Brain microvascular endothelial cell (primary cell): ENCODE measurements at regions not wholly inside any gene's neighbourhood (a gene's known extent, or its start where the extent isn't known, plus 50 kb on each side); places are given as distances from the start of the nearest gene placed in this dataset.
"Not testable (repeated sequence)": the region's sequence is repeated elsewhere in the genome, so short reads cannot be mapped to it uniquely, and the experiment has no call there.

Experiments used
- DNase-seq: peaks from one replicate; pipeline ENCODE4 v3.0.0-alpha.2; 2020
- H3K27ac ChIP-seq: fragments of 250-450 bp; sonication (Bioruptor Pico); 2 replicates; pipeline ENCODE4 v1.5.1; 2020; ENCODE audit warnings: mild to moderate bottlenecking, moderate library complexity
- H3K27me3 ChIP-seq: fragments of 250-450 bp; sonication (Bioruptor Pico); replicated peaks from 2 replicates; pipeline ENCODE4 v1.5.1; 2020; ENCODE audit warnings: mild to moderate bottlenecking
- H3K36me3 ChIP-seq: fragments of 250-450 bp; sonication (Bioruptor Pico); replicated peaks from 2 replicates; pipeline ENCODE4 v1.5.1; 2020; ENCODE audit warnings: mild to moderate bottlenecking
- H3K4me3 ChIP-seq: 2 replicates; pipeline ENCODE4 v1.5.1; 2011; ENCODE audit warnings: low read depth, mild to moderate bottlenecking, control low read depth, low read length, moderate library complexity
- in situ Hi-C: cut with HindIII; loops from 2 replicates; pipeline ENCODE4 v1.10.0; 2017; ENCODE audit warnings: low sequenced_read_pairs, low pct_ligation_motif_present
- TF ChIP-seq, protein P1 (sequence below): IDR thresholded peaks from 2 replicates; pipeline ENCODE4 v1.5.1; 2011; ENCODE audit warnings: low read depth, mild to moderate bottlenecking, moderate library complexity, low read length, control low read depth, inconsistent platforms; ENCODE audit errors: missing control alignments

DNA sequence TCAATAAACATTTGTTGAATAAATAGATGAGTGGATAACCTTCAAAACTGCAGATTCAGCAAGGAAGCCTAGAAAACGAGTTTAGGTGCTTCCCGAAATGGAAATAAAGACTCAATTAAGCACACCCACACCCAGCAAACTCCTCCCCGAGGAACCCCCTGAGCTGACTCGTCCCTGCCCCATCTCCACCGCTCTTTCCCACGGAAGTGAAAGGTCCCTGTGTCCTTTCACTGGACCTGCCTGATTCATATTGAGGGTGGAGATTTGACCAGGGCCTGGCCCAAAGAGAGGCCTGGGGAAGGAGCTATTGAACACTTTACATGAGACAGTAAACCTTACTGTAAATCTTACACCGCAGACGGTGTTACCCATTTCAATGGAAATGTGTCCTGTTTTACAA lies 129.1 kb downstream of the CPZ start:
- Histone ChIP-seq H3K36me3 (no peaks in the 10 kb centered on the region), H3K27me3 (peaks cover 7% of the 10 kb centered on the region), H3K27ac (no peak overlapping the region), H3K4me3 (no peak overlapping the region)
- DNase-seq, result no peak
- TF ChIP-seq, protein P1, sequence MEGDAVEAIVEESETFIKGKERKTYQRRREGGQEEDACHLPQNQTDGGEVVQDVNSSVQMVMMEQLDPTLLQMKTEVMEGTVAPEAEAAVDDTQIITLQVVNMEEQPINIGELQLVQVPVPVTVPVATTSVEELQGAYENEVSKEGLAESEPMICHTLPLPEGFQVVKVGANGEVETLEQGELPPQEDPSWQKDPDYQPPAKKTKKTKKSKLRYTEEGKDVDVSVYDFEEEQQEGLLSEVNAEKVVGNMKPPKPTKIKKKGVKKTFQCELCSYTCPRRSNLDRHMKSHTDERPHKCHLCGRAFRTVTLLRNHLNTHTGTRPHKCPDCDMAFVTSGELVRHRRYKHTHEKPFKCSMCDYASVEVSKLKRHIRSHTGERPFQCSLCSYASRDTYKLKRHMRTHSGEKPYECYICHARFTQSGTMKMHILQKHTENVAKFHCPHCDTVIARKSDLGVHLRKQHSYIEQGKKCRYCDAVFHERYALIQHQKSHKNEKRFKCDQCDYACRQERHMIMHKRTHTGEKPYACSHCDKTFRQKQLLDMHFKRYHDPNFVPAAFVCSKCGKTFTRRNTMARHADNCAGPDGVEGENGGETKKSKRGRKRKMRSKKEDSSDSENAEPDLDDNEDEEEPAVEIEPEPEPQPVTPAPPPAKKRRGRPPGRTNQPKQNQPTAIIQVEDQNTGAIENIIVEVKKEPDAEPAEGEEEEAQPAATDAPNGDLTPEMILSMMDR, result no peak
- in situ Hi-C loops, result no loop called here

DNA sequence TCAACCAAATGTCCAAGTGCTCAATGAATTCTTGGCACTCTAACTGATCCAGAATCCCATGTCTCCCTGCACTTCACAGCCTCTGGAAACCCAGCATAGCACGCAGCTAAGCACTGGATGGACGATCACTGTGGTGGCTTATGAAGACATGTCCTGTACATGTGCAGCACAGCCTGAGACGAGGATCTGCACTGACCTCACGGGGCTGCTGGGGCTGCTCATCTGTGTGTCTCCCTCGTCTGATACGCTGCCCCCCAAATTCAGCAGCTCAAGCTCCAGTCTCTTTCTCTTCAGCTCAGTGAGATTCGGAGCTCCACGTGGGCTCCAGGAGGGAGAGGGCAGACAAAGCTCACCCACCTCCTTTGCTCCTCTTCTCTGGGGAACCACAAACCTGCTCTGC lies 126.9 kb downstream of the CPZ start:
- no peak overlapping the region for H3K27ac ChIP-seq
- no peak for DNase-seq
- no peaks in the 10 kb centered on the region for H3K36me3 ChIP-seq
- in situ Hi-C loops, result no loop called here
- no peak overlapping the region for H3K4me3 ChIP-seq
- TF ChIP-seq, protein P1, result no peak
- H3K27me3 ChIP-seq, result no peaks in the 10 kb centered on the region

DNA sequence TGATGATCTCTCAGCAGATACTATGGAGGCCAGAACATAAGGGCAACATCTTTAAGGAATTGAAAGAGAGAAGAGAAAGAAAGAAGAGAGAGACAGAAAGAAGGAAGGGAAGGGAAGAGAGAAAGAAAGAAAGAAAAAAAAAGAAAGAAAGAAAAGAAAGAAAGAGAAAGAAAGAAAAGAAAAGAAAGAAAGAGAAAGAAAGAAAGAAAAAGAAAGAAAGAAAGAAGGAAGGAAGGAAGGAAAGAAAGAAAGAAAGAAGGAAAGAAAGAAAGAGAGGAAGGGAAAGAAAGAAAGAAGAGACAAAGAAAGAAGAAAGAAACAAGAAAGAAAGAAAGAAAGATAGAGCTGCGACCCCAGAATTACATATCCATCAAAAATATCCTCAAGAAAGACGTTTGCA lies 124.9 kb downstream of the CPZ start:
- H3K27me3 ChIP-seq, H3K4me3 ChIP-seq, DNase-seq, H3K27ac ChIP-seq, in situ Hi-C loops, H3K36me3 ChIP-seq: not testable (repeated sequence)

DNA sequence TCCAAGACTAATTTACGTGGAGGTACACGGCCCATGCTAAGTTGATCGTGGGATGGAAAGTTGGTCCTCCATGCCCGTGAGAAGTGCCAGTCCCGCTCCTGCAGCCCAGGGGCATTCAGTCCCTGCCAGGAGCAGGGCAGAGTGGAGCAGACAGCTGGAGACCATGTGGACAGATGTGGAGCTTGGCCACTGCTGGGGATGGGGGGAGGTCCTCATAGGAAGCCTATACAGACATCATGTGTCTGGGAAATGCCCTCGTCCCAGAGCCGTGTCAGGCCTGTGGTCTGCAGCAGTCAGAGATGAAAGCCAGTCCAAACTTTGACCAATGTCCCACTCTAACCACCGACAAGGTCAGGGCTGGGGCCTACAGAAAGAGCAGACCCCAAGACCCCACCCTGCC lies 118.4 kb downstream of the CPZ start:
- in situ Hi-C loops, result no loop called here
- peaks cover 5% of the 10 kb centered on the region for H3K27me3 ChIP-seq
- TF ChIP-seq, protein P1, result no peak
- H3K36me3 ChIP-seq, result no peaks in the 10 kb centered on the region
- no peak for DNase-seq
- no peak overlapping the region for H3K27ac ChIP-seq
- H3K4me3 ChIP-seq, result no peak overlapping the region

DNA sequence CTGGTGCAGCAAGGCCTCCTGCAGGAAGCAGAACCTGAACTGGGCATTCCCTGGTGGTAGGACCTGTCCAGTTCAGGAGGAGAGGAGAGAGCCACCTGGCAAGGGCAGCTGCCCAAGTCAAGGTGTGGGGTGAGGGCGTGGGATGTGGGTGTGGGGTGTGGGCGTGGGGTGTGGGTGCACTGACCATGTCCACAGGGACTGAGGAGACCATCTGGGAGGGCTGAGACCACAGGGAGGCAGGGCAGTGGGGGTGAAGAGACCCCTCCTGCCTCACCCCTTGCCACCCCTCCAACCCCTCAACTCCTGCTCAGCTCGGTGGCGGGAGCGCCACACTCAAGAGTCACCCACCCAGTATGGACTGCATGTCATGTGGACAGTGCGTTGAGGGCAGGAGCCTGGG lies 117.9 kb downstream of the CPZ start:
- TF ChIP-seq, protein P1, result no peak
- Histone ChIP-seq H3K27me3 (peaks cover 7% of the 10 kb centered on the region), H3K36me3 (no peaks in the 10 kb centered on the region), H3K4me3 (no peak overlapping the region), H3K27ac (no peak overlapping the region)
- in situ Hi-C loops, result no loop called here
- no peak for DNase-seq

DNA sequence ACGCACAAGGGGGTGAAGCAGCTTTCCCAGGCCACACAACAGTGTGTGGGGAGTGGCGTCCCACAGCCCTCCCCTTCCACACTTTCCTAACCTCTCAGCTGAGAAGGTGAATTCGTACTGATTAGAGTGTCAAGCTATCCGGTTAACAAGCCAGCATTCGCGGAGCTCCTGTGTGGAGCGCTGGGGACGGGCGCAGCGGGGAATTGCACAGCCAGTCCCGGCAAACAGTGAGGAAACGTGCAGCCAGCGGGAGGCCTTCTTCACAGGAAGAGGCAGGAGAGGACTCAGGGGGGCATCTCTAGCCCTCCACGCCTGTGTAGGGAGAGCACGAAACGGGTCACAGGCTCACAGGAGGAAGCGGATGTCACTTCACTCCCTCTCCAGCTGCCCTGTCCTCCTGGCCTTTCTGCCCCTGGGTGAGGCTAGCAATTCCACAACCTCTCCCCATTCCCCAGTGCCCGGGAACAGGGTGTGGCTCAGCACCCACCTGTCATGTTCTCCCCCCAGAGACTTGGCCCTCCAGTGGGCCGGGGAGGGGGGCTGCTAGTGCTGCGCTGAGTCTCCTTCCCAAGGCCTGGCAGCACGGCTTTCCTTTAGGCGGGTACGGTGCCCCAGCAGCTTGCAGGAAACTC lies 117.3 kb downstream of the CPZ start:
- Histone ChIP-seq H3K4me3 (no peak overlapping the region), H3K36me3 (no peaks in the 10 kb centered on the region), H3K27me3 (peaks cover 9% of the 10 kb centered on the region), H3K27ac (no peak overlapping the region)
- TF ChIP-seq, protein P1, result no peak
- in situ Hi-C loops, result no loop called here
- no peak for DNase-seq
